22Rv1 (cell line): ENCODE measurements at regions not wholly inside any gene's neighbourhood (a gene's known extent, or its start where the extent isn't known, plus 50 kb on each side); places are given as distances from the start of the nearest gene placed in this dataset.
A peak's percentile ranks its signal among the peaks of the same experiment; 100 is the strongest.

Experiments used
- H3K27ac ChIP-seq: fragments of 450-650 bp; 2 replicates; pipeline ENCODE4 v1.5.1; 2017
- ZFX ChIP-seq: fragments of 450-650 bp; IDR thresholded peaks from 2 replicates; pipeline ENCODE4 v1.6.1; 2017; ENCODE audit warnings: antibody characterized with exemption, borderline replicate concordance
- TF ChIP-seq, protein P1 (sequence below): fragments of 450-650 bp; IDR thresholded peaks from 2 replicates; pipeline ENCODE4 v1.5.1; 2017; ENCODE audit warnings: mild to moderate bottlenecking

DNA sequence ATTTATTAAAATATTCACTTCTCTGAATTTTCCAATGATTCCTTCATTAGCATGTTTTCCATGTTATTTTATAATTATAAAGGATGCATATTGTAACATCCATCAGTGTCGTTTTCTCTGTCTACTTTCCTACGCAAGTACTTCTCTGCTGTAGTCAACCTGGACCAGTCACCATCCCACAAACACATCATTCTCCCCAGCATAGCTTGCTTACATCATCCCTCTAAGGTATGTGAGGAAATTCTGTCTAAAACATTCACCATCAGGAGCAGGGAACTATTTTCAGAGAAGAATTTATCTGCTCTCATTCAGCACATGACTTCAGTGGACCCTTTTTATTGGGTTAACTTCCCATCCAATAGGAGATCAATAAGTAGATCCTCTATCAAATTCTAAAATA is 806.1 kb upstream of the ARGLU1 start:
- no peak overlapping the region for H3K27ac ChIP-seq

GRCh38 chr13:107373551-107373950 is 805.6 kb upstream of the ARGLU1 start:
- TF ChIP-seq, protein P1, sequence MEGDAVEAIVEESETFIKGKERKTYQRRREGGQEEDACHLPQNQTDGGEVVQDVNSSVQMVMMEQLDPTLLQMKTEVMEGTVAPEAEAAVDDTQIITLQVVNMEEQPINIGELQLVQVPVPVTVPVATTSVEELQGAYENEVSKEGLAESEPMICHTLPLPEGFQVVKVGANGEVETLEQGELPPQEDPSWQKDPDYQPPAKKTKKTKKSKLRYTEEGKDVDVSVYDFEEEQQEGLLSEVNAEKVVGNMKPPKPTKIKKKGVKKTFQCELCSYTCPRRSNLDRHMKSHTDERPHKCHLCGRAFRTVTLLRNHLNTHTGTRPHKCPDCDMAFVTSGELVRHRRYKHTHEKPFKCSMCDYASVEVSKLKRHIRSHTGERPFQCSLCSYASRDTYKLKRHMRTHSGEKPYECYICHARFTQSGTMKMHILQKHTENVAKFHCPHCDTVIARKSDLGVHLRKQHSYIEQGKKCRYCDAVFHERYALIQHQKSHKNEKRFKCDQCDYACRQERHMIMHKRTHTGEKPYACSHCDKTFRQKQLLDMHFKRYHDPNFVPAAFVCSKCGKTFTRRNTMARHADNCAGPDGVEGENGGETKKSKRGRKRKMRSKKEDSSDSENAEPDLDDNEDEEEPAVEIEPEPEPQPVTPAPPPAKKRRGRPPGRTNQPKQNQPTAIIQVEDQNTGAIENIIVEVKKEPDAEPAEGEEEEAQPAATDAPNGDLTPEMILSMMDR: peak; percentile 51
- TF ChIP-seq ZFX: no peak
- H3K27ac ChIP-seq: no peak overlapping the region

More for the DNA sequence above, 806.1 kb upstream of the ARGLU1 start:
- TF ChIP-seq, protein P1: no peak
- TF ChIP-seq ZFX: no peak

- TF ChIP-seq, protein P1: no peak
- no peak for TF ChIP-seq ZFX
- no peak overlapping the region for H3K27ac ChIP-seq
Measured at GRCh38 chr13:107370015-107370785, 802.3 kb upstream of the ARGLU1 start.

- no peak overlapping the region for H3K27ac ChIP-seq
Measured at GRCh38 chr13:107367258-107367657, 799.3 kb upstream of the ARGLU1 start.

GRCh38 chr13:107365466-107366215 is 797.7 kb upstream of the ARGLU1 start:
- TF ChIP-seq ZFX: no peak
- TF ChIP-seq, protein P1: no peak

More at GRCh38 chr13:107367258-107367657, 799.3 kb upstream of the ARGLU1 start:
- TF ChIP-seq ZFX: no peak
- TF ChIP-seq, protein P1: no peak

DNA sequence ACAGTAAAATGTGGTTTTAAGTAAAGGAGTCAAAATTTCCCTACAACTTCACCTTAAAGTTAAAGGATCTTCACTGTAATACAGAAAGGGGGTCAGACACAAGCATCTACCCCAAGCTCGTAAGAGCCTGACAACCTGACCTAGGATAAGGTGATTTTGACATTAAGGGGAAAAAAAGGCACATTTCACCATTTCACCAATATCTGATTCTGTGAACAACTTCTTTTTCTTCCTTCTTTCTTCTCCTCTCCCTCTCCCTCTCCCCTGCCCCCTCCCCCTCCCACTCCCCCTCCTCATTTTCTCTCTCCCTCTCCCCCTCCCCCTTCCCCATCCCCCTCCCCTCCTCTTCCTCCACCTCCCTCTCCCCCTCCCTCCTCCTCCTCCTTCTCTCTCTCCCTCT is 796.7 kb upstream of the ARGLU1 start:
- no peak for TF ChIP-seq ZFX
- TF ChIP-seq, protein P1: no peak
- H3K27ac ChIP-seq: no peak overlapping the region

More at GRCh38 chr13:107365466-107366215, 797.7 kb upstream of the ARGLU1 start:
- H3K27ac ChIP-seq: no peak overlapping the region

DNA sequence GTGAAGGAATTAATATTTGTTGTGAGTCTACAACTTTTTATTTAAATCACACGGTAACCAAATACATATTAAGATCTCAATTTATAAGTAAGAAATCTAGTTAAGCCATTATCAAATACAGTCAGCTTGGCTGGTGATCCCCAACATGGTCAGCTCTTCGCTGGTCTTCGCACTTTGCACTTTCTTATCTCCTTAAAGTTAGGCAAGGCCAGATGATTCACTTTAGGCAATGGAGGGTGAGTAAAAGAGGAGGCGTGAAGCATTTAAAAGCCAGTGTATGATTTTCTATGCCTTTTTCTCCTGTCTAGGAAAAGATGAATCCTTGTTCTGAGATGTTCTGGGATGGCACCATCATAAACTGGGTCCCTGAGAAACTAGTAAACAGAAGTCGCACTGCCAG is 793.7 kb upstream of the ARGLU1 start:
- TF ChIP-seq, protein P1: no peak
- TF ChIP-seq ZFX: no peak
- H3K27ac ChIP-seq: no peak overlapping the region
